H1 (cell line): ENCODE measurements at regions not wholly inside any gene's neighbourhood (a gene's known extent, or its start where the extent isn't known, plus 50 kb on each side); places are given as distances from the start of the nearest gene placed in this dataset.

Source experiments
- ATF3 ChIP-seq: IDR thresholded peaks from 2 replicates; pipeline ENCODE4 v1.6.1; 2011; ENCODE audit warnings: low read depth, mild to moderate bottlenecking, low read length; ENCODE audit not compliant: insufficient read depth
- BCL11A ChIP-seq, 2 experiments: IDR thresholded peaks; one replicate each; pipeline ENCODE4 v1.6.1; 2011; ENCODE audit warnings: low read depth in 2 of 2, low read length in 2 of 2, mild to moderate bottlenecking in 2 of 2
- CEBPB ChIP-seq: IDR thresholded peaks from 2 replicates; pipeline ENCODE4 v1.6.1; 2012; ENCODE audit warnings: low read depth, low read length
- CHD2 ChIP-seq: IDR thresholded peaks from 2 replicates; pipeline ENCODE4 v1.6.1; 2012; ENCODE audit warnings: low read length, improper control_type of control experiment
- CHD7 ChIP-seq: fragments of 300-600 bp; sonication (generic); IDR thresholded peaks from 2 replicates; pipeline ENCODE4 v1.7.1; 2012; ENCODE audit warnings: low read length, moderate library complexity, mild to moderate bottlenecking, inconsistent platforms; ENCODE audit not compliant: insufficient replicate concordance
- CTCF ChIP-seq, 3 experiments: IDR thresholded peaks; 1 replicate in 2 of 3; 2 replicates in 1 of 3; pipeline versions ENCODE4 v1.5.1 to v1.6.1; 2011; ENCODE audit warnings: low read length in 3 of 3, mild to moderate bottlenecking in 3 of 3, inconsistent platforms in 2 of 3, low read depth in 1 of 3, moderate library complexity in 1 of 3; ENCODE audit not compliant: insufficient read depth in 1 of 3; ENCODE audit errors: control extremely low read depth in 1 of 3
- EZH2 ChIP-seq: fragments of 200-600 bp; sonication (generic); IDR thresholded peaks from 2 replicates; pipeline ENCODE4 v1.7.1; 2012; ENCODE audit warnings: low read depth, mild to moderate bottlenecking, moderate library complexity, low read length, inconsistent platforms; ENCODE audit not compliant: severe bottlenecking
- POLR2A ChIP-seq, 2 experiments: IDR thresholded peaks; 1 replicate in 1 of 2; 2 replicates in 1 of 2; pipeline ENCODE4 v1.6.1; 2011; ENCODE audit warnings: low read depth in 2 of 2, low read length in 2 of 2, mild to moderate bottlenecking in 2 of 2; ENCODE audit errors: control extremely low read depth in 1 of 2
- POLR2AphosphoS5 ChIP-seq: IDR thresholded peaks from 2 replicates; pipeline ENCODE4 v1.6.1; 2011; ENCODE audit warnings: low read depth, low read length
- RAD21 ChIP-seq, 2 experiments: IDR thresholded peaks in 1 of 2; conservative IDR thresholded peaks in 1 of 2; 2 replicates each; pipeline ENCODE4 v1.6.1; 2011; ENCODE audit warnings: low read depth in 2 of 2, low read length in 2 of 2, improper control_type of control experiment in 1 of 2, inconsistent platforms in 1 of 2, mild to moderate bottlenecking in 1 of 2, moderate library complexity in 1 of 2
- RFX5 ChIP-seq: IDR thresholded peaks from 2 replicates; pipeline ENCODE4 v1.6.1; 2011; ENCODE audit warnings: low read depth, low read length, improper control_type of control experiment, borderline replicate concordance
- SP1 ChIP-seq: IDR thresholded peaks from 2 replicates; pipeline ENCODE4 v1.6.1; 2011; ENCODE audit warnings: low read depth, low read length
- SUZ12 ChIP-seq: fragments of 200-600 bp; sonication (generic); IDR thresholded peaks from 2 replicates; pipeline ENCODE4 v1.6.1; 2012; ENCODE audit warnings: mild to moderate bottlenecking, inconsistent platforms, low read length, moderate library complexity, mixed read lengths
- USF2 ChIP-seq: IDR thresholded peaks from 2 replicates; pipeline ENCODE4 v1.6.1; 2011; ENCODE audit warnings: low read length, improper control_type of control experiment

- TF ChIP-seq SP1 (no peak), SUZ12 (no peak), CTCF (IDR thresholded peaks at IDR 0.05; ENCODE audit: control extremely low read depth in 1 of 3, insufficient read depth in 1 of 3, low read depth in 1 of 3, low read length in 3 of 3) (no peak), POLR2A (IDR thresholded peaks at IDR 0.05; ENCODE audit: control extremely low read depth in 1 of 2, low read depth in 2 of 2, low read length in 2 of 2) (no peak), CHD2 (no peak), ATF3 (no peak), CEBPB (no peak), CHD7 (no peak), USF2 (no peak), POLR2AphosphoS5 (no peak), RAD21 (IDR thresholded peaks at IDR 0.05 in 1 of 2, conservative IDR thresholded peaks at IDR 0.05 in 1 of 2; ENCODE audit: low read depth in 2 of 2, low read length in 2 of 2) (no peak), BCL11A (IDR thresholded peaks at IDR 0.05; ENCODE audit: low read depth in 2 of 2, low read length in 2 of 2) (no peak), EZH2 (no peak), RFX5 (no peak)
Measured at GRCh38 chr1:105591681-105592080, 1464.8 kb upstream of the PRMT6 start.
